ENCODE measurements at regions not wholly inside any gene's neighbourhood (a gene's known extent, or its start where the extent isn't known, plus 50 kb on each side); places are given as distances from the start of the nearest gene placed in this dataset.

DNA sequence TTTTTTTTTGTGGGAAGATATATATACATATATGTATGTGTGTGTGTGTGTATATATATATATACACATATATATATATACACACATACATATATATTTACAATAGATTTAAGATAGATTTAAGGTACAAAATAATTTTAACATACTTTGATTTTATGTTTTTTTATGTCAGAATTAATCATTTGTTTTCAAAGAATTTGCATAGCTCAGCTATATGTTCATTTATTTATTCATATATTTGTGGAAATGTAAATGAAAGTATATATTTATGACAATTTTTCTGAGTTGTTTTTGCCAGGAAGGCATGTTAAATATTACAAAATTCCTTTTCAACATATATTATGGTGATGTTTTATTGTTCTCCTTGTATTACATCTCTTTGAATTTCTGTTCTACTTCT, 887.4 kb upstream of the NOVA1 start:
- no peak for DNase-seq (ENCODE audit: low spot score, unreplicated experiment)
- H3K4me3 Mint-ChIP-seq (ENCODE audit: low read depth), result no peak overlapping the region
- TF ChIP-seq, protein P1, sequence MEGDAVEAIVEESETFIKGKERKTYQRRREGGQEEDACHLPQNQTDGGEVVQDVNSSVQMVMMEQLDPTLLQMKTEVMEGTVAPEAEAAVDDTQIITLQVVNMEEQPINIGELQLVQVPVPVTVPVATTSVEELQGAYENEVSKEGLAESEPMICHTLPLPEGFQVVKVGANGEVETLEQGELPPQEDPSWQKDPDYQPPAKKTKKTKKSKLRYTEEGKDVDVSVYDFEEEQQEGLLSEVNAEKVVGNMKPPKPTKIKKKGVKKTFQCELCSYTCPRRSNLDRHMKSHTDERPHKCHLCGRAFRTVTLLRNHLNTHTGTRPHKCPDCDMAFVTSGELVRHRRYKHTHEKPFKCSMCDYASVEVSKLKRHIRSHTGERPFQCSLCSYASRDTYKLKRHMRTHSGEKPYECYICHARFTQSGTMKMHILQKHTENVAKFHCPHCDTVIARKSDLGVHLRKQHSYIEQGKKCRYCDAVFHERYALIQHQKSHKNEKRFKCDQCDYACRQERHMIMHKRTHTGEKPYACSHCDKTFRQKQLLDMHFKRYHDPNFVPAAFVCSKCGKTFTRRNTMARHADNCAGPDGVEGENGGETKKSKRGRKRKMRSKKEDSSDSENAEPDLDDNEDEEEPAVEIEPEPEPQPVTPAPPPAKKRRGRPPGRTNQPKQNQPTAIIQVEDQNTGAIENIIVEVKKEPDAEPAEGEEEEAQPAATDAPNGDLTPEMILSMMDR (IDR thresholded peaks at IDR 0.05; ENCODE audit: unreplicated experiment), result no peak

DNA sequence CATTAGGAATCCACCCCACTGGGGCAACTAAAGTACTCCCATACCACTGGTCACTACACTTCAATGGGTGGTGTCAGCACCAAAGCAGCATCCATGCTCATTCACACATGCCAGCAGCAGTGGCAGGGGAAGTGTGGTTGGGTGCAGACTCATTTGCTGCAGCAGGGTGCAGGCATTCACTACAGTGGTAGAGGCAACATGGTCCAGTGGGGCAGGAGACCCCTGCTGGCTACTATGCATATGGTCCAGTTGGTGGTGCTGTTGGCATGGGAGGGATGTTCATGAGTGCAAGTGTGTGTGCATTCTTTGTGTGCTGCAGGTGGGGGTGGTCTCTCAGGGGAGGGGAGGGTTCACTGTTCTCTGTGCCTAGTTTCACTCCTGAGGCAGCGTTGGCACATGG, 908.4 kb upstream of the NOVA1 start:
- no peak for DNase-seq (ENCODE audit: low spot score, unreplicated experiment)

More for the DNA sequence above, 887.4 kb upstream of the NOVA1 start:
- H3K36me3 Mint-ChIP-seq (ENCODE audit: insufficient read depth), result no peaks in the 10 kb centered on the region
- no peaks in the 10 kb centered on the region for H3K4me1 Mint-ChIP-seq (ENCODE audit: low read depth)
- no peaks in the 10 kb centered on the region for H3K27me3 Mint-ChIP-seq
- no peaks in the 10 kb centered on the region for H3K9me3 Mint-ChIP-seq (ENCODE audit: low read depth)
- H3K27ac Mint-ChIP-seq, result no peak overlapping the region

DNA sequence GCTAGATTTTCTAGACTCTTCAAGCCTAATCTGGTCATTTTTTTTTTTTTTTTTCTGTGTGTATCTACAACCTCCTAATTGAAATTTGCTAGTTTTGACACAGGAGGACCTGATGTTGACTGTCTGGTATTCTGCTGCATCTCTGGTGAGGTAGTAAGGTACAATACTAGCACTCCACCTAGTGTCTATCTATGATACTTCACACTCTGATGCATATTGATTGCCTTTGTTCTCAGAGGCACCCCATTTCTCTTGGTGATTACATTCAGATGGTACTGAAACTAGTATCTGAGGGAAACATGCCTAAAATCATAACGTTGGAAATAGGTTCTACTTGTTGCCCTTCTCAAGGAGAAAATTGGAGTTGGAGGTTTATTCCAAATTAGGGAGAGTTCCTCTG, 930.5 kb upstream of the NOVA1 start:
- Mint-ChIP-seq H3K9me3 (ENCODE audit: low read depth) (peaks cover 7% of the 10 kb centered on the region), H3K4me1 (ENCODE audit: low read depth) (peaks cover 3% of the 10 kb centered on the region), H3K27ac (peak overlapping the region; percentile 81), H3K36me3 (ENCODE audit: insufficient read depth) (no peaks in the 10 kb centered on the region), H3K27me3 (no peaks in the 10 kb centered on the region), H3K4me3 (ENCODE audit: low read depth) (no peak overlapping the region)
- TF ChIP-seq, protein P1 (IDR thresholded peaks at IDR 0.05; ENCODE audit: unreplicated experiment), result peak; percentile 76
- no peak for DNase-seq (ENCODE audit: low spot score, unreplicated experiment)

More for the DNA sequence above, 908.4 kb upstream of the NOVA1 start:
- Mint-ChIP-seq H3K9me3 (ENCODE audit: low read depth) (peaks cover 25% of the 10 kb centered on the region), H3K4me3 (ENCODE audit: low read depth) (no peak overlapping the region), H3K27ac (no peak overlapping the region), H3K27me3 (no peaks in the 10 kb centered on the region), H3K36me3 (ENCODE audit: insufficient read depth) (no peaks in the 10 kb centered on the region), H3K4me1 (ENCODE audit: low read depth) (no peaks in the 10 kb centered on the region)
- TF ChIP-seq, protein P1 (IDR thresholded peaks at IDR 0.05; ENCODE audit: unreplicated experiment), result no peak

DNA sequence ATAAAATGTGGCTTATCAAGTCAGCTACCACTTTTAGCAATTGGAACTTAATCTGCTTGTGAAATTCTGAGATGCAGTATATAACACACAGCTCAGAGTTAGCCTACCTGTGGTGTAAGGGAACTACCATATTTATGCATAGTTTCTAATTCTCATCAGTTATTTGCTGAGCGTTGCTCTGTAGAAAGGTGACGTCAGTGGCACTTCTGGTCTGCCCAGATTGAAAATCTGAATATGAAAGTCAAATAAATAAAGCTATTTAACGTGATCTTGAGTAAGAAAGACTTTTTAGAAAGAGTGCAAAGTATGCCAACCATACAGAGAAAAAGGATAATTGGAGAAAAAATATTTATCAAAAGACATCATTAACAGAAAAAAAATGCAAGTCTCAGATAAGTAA, 938.9 kb upstream of the NOVA1 start:
- no peaks in the 10 kb centered on the region for H3K27me3 Mint-ChIP-seq
- no peak overlapping the region for H3K4me3 Mint-ChIP-seq (ENCODE audit: low read depth)

DNA sequence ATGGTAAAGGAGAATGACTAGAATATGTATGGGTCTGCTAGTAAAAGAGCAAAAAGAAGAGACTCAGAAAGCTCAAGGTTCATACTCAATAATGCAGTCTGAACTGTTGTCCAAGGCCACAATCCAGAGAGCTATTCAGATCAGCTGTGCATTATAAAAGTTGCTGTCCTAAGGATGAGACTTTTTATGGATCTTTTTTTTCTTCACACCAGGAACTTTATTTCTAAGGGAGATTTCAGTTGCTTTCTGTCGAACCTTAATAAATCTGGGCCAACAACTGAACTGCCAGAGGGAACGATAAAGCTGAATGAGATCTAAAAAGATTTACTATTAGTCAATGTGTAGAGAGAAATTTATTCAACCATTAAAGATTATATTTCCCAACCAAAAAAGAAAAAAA, 948.3 kb upstream of the NOVA1 start:
- Mint-ChIP-seq H3K4me3 (ENCODE audit: low read depth) (no peak overlapping the region), H3K4me1 (ENCODE audit: low read depth) (peaks cover 3% of the 10 kb centered on the region), H3K9me3 (ENCODE audit: low read depth) (peaks cover 13% of the 10 kb centered on the region), H3K27me3 (no peaks in the 10 kb centered on the region), H3K27ac (no peak overlapping the region), H3K36me3 (ENCODE audit: insufficient read depth) (peaks cover 4% of the 10 kb centered on the region)
- TF ChIP-seq, protein P1 (IDR thresholded peaks at IDR 0.05; ENCODE audit: unreplicated experiment), result no peak
- DNase-seq (ENCODE audit: low spot score, unreplicated experiment), result no peak

More for the DNA sequence above, 938.9 kb upstream of the NOVA1 start:
- H3K36me3 Mint-ChIP-seq (ENCODE audit: insufficient read depth), result no peaks in the 10 kb centered on the region
- peaks cover 4% of the 10 kb centered on the region for H3K4me1 Mint-ChIP-seq (ENCODE audit: low read depth)
- DNase-seq (ENCODE audit: low spot score, unreplicated experiment), result no peak
- no peak overlapping the region for H3K27ac Mint-ChIP-seq
- TF ChIP-seq, protein P1 (IDR thresholded peaks at IDR 0.05; ENCODE audit: unreplicated experiment), result no peak
- H3K9me3 Mint-ChIP-seq (ENCODE audit: low read depth), result peaks cover 25% of the 10 kb centered on the region

Measured in progenitor cell of endocrine pancreas (in vitro differentiated cells).